GM19455 (cell line): ENCODE measurements at regions not wholly inside any gene's neighbourhood (a gene's known extent, or its start where the extent isn't known, plus 50 kb on each side); places are given as distances from the start of the nearest gene placed in this dataset.

Experiments
- ATAC-seq: cut with Tn5 transposase; IDR thresholded peaks from one replicate; pipeline ENCODE4 v1.9.1; 2021; ENCODE audit not compliant: unreplicated experiment

- ATAC-seq, result no peak
Observed at GRCh38 chr3:72223628-72224027, 438.7 kb upstream of the PROK2 start.

DNA sequence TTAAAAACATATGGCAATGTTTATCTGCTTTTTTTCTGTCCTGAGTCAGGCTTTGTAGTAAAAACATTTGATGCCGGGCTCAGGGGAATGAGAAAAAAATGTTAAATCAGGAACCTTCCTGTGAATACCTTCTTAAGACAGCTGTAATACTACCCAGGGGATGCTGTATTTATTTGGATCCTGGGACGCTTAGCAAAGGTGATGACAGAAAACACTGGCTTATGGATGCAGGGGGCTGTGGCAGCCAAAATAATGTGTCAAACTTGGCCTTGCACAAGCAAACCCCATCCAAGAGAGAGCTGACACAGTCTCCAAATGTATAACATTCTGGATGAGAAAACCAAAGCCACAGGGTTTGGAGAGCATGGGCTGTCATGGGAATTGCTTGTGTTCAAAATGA is 438.2 kb upstream of the PROK2 start:
- ATAC-seq, result no peak

DNA sequence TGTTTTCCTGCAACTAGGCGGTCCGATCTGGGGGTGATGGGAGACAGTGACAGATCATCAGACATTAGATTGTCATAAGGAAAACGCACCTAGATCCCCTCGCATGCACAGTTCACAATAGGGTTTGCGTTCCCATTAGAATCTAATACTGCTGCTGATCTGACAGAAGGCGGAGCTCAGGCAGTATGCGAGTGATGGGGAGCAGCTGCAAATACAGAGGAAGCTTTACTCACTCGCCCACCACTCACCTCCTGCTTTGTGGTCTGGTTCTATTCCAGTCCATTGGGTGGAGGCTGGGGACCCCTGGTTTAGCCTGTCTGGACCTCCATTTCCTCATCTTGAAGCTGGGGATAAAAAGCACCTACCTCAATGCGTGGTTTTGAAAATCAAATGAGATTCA is 437.5 kb upstream of the PROK2 start:
- no peak for ATAC-seq

DNA sequence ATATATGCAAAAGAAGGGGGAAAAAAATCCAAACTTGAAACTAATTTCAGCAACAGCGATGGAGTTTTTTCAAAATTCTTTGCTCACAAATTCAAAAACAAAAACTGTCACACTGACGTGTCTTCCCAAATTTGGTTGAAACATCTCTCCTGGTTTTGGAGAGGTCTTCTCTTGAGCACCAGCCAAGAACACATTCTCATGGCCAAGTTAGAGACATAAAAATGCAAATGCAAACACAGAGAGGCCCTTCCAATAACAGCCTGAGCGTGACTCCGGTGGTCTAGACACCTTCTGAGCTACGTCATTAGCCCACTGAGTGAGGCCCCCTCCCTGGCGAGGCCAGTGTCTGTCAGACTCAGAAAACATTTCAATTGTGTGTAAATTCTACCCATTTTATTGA is 436.0 kb upstream of the PROK2 start:
- no peak for ATAC-seq

- no peak for ATAC-seq
Observed at GRCh38 chr3:72219752-72220151, 434.8 kb upstream of the PROK2 start.

- ATAC-seq, result no peak
Observed at GRCh38 chr3:72217570-72217969, 432.6 kb upstream of the PROK2 start.

- no peak for ATAC-seq
Observed at GRCh38 chr3:72214066-72214951, 429.4 kb upstream of the PROK2 start.

- no peak for ATAC-seq
Observed at GRCh38 chr3:72213296-72214065, 428.5 kb upstream of the PROK2 start.

DNA sequence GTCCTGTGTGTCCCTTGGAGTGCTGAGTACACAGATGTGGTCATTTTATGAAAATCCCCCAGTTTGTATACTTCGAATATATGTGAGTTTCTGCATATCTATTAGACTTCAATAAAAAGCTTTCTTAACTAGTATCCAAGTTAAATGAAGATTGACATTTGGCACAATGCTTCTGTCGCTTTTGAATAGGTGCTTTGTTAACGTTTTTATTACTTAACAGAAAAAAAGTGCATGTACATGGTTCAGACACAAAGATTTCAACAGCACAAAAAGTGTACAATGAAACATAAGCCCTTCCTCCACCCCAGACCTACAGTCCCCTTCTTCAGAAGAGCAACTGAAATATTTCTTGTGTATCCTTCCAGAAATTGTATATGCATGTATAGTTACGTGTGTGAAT is 427.4 kb upstream of the PROK2 start:
- no peak for ATAC-seq

DNA sequence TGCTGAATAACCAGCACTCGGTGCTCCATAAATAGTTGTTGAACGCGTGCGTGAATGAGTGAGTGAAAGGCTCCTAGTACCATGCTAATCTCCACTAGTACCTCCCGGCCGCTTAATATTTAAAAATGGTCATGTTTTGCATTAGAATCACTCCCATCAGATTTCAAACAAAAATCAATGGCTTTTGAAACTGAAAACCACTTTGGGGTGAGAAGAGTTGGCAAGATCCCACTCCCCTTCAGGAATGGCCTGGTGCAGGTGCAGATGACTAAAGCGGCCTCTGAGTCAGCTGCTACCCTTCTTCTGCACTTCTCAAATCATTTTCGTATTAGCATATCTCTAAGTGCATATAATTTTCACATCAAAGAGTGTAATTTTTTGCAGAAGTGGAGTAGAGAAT is 425.3 kb upstream of the PROK2 start:
- ATAC-seq, result no peak

DNA sequence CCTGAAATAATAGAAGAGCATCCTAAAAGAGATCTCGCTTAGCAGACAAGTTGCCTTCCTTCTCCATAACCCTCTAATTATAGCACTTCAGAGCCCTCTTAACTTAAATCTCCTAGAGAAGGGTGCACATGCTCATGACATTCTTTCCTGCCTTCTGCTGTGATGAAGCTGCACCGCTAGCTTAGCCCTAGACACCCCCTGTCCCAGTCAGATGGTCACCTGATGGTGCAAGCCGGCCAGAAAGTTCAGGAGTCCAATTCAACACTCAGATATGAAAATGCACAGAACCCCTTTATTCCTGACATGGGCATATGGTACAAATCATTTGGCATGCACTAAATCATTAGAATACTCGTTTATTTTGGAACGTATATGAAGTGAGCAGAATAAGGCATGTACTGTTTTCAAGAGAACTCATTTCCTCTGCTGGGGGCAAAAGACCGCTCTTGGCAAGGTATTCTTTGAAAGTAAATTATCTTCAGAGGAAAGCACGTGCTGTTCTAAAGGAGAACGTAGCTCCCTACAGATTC is 420.4 kb upstream of the PROK2 start:
- no peak for ATAC-seq

GRCh38 chr3:72204452-72204851 is 419.5 kb upstream of the PROK2 start:
- ATAC-seq, result no peak

DNA sequence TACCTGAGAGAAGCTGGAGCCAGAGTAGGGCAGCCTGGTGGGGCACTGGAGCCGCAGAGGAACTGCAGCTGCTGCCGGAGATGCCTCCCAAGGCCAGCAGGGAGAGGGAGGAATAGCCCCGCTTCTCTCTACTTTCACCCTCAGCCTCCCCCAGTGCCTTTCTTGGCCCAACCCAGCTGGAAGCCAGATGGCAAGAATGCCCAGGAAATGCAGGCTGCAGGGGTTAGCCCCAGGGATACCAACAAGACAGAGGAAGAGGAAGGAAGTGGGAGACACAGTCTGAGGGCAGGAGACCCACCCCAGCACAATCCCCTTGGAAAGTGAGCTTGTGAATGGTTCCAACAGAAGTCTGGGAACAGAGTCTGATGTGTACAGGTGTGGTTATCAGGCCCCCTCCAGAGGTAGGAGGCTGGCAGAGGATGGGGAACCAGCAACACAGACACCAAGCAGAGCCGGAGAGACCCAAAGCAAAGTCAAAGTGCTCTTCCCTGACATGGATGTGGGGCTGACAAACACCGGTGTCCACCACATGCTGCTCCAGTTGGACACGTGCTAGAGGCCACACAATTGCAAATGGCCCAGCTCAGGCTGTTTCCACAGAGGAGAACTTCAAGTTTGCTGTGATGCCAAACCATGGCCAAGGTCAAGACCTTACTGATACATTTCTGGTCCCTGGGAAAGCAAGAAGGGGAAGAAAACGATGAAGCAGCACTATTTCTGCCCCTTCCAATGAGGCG is 418.8 kb upstream of the PROK2 start:
- no peak for ATAC-seq

DNA sequence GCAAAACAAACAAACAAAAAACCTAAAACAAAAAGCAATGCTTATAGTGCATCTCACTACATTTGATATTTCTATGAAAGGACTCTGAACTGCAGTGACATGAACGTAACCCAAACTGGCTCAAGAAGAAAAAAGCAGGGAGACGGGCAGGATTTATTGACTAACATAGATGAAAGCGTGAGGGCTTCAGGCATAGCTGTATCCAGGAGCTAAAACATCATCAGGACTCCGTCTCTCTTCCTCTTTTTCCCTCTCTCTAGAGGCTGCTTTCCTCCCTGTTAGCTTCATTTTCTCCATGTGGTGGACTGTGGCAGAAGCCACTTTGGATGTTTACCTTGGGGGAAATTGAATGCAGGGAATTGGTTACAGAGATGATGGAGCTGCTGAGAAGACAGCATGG is 418.2 kb upstream of the PROK2 start:
- ATAC-seq, result no peak

- no peak for ATAC-seq
Observed at GRCh38 chr3:72200332-72200731, 415.4 kb upstream of the PROK2 start.

DNA sequence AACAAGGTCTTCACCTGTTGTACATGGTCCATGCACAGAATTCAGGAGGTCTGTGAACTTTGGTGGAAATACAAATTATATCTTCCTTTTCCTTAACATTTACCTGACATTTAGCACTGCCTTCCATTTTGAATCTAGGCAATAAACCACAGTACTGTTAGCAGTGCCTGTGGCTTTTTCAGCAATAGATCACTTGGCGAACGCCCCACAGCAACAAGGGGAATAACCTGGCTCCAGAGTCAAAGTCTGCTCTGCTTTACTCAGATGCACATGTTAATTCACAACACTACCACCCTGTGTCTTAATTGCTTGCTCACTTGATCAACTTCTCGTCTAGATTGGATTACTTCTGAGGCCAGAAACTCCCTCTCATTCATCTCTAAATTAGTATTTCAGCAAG is 414.6 kb upstream of the PROK2 start:
- ATAC-seq, result no peak

GRCh38 chr3:72196377-72196929 is 411.5 kb upstream of the PROK2 start:
- ATAC-seq, result no peak

DNA sequence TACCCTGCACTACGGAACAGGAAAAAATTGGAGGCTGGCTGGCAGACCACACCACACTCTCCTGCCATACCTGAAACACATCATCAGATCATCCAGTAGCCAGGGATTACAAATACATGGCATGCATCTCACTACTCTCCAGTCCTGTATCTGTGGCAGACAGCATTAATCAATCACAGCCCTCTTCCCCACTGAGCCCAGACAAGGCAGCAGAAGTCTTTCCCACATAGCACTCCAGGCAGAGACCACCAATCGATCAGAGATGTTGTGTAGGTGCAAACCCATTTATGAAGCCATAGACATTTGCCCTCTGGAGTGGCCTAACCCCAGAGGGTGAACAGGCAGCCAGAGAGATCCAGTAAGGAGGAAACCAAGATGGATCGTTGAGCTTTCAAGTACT is 410.9 kb upstream of the PROK2 start:
- ATAC-seq, result no peak

- no peak for ATAC-seq
Observed at GRCh38 chr3:72194458-72194857, 409.5 kb upstream of the PROK2 start.

DNA sequence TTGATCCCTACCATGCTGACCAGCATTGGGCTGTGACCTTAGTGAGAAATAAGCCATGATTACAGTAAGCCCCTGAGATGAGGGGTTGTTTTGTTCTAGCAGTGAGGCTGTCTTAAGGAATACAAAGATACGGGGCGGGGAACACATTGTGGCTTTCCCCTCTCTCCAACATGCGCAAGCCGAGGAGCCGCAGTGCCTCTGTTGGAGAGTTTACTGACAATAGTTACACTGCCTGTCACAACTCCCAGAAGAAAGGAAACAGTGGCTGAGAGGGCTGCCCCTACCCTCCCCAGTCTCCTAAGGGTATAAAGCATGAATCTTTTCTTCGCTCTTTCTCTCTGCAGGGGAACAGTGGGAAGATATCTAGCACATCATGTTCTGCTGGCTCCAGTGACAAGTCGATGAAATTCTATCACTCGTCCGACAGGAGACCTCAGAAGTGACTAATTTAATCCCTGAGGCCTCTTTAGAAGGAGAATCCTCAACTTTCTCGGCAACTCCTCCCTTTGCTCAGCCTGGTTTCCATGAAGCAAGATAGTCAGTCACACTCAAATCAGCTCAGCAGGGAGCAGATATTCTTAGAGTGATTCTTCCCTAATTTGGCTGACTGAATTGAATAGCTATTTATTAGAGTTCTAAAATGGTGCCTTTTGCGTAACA is 409.0 kb upstream of the PROK2 start:
- no peak for ATAC-seq

DNA sequence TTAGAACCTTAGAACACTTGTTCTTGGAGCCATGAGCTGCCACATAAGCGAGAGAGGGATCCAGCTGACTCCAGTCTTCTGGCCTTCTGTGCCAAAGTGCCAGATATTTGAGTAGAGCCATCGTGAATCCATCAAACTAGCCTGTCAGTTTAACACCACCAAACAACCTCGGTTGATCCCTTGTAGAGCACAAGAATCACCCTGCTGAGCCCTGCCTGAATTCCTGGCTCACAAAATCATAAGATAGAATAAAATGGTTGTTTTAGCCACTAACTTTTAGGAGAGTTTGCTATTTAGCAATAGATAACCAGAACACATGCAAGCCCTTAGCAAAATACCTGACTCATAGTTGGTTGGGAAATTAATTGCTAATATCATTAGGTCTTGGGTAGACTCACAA is 407.6 kb upstream of the PROK2 start:
- no peak for ATAC-seq
